NCI-H2107 (cell line): ENCODE measurements at regions not wholly inside any gene's neighbourhood (a gene's known extent, or its start where the extent isn't known, plus 50 kb on each side); places are given as distances from the start of the nearest gene placed in this dataset.

Experiments
- DNase-seq: peaks from one replicate; lab custom pipeline; 2025; lab: John Stamatoyannopoulos, UW

DNA sequence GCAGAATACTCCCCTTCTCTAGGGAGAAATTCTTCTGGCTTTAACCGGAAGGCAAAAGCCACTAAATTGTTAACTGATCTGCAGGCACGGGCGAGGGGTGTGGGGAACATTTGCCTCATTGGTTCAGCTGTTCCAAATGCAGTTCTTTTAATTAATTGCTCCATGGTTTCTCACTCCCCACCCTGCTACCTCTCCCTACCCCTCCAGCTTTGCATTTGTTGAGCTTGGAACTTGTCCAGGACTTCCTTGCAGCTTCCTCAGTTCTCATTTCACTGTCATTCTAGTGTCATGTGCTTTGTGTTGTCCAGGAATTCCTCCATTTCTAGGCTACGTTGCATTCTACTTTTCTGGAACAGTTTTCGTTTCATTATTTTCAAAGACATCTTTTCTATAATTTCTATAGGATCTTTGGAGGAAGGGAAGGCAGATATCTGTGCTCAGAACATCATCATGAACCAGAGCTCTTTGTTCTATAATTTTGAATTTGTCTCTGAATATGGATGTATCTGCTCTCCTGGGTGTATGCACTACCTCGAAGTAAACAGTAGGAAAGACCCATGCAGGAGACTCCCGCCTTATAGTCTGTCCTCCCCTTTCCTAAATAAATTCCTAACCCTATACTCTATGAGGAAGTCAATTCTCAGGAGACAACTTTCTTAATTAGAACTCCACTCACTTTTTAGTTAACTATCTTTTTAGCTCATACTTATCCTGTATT, 132.4 kb upstream of the LMO4 start:
- no peak for DNase-seq

DNA sequence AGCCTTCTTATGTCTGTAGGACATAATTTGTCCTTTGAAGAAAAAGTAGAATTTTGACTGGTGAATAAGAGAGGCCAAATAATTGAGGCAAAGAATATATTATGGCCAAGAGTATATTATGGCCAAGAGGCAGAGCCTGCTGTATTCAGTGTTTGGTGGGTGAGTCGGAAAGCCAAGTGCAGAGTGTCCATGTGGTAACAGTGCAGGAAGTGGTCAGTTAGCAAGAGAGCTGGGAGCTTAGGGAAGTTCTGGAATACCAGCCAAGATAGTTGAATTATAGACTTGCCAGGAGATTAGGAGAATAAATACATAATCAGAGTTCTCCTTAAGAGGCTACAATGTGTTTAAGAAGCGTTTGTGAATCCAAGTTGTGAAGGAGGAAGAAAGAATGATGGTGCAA, 131.5 kb upstream of the LMO4 start:
- no peak for DNase-seq

DNA sequence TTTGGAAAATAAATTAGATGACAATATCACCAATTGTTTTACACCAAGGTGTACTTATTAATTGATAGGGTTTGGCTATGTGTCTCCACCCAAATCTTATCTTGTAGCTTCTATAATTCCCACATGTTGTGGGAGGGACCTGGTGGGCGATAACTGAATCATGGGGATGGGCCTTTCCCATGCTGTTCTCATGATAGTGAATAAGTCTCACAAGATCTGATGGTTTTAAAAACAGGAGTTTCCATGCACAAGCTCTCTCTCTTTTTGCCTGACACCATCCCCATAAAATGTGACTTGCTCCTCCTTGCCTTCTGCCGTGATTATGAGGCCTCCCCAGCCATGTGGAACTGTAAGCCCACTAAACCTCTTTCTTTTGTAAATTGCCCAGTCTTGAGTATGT, 131.0 kb upstream of the LMO4 start:
- DNase-seq, result no peak

DNA sequence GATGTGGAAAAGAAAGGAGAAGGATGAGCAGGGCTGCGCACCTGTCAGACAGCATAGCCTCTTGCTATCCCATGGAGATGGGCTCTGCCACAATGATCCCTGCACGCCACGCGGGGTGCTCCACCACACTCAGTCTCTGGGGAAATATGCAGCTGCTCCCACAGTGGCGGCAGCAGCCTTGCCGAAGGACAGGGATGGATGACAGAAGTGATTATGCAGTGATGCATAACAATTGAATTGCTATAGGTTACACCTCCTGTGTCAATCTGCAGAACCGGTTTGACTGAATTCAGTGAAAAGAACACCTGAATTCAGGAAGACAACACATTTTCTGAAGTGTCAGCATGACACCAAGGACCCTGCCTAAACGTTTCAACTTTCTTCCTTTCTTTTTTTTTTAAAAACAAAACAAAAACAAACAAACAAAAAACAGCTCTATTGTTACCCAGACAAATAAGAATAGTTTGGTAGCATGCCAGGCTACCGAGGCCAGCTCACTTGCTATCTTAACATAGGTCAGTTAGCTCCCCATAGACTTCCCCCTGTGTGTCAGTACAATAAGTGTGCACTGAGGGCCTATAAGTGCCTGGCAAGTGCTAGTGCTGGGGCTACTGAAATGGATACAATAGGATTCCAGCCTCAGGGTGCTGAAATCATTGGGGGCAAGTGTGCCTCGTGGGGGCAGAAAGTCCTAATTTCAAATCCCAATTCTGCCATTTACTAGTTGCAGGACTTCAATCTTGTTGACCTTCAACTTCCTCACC, 127.6 kb upstream of the LMO4 start:
- DNase-seq, result peak; percentile 56

DNA sequence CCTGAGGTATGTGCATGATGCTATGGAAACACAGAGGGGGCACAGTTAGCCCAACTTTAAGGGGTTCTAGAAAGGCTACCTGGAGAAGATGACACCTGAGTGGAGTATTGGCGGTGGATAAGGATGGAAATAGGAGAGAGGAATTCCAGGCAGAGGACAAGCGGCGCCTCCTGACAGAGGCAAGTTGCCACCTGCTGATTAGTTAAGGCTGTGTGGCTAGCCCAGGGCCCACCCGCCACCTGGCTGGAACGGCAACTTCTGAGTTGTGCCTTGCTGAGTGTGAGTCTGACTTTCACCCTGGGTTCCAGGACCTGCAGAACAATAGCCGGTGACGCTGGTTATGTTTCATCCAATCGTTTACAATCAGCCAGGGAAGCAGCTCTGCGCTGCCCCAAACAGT, 126.9 kb upstream of the LMO4 start:
- no peak for DNase-seq

DNA sequence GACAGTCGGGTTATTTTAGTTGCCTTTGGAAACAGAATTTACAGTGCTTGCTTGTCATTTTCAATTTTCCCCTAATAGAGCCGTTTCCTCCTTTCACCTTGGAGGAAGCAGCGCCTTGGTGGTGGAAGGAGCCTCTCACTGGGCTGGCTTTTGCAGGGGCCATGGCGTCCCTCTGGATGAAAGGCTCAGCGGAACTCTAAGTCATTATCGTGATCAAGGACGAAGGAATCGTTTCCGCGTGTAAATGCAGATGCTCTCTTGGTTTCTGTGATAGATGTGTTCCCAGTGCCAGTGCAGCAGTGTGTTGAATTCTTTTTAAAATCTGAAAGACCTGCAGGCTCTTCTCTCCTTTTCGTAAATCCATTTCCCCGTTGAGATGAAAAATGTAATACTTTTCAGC, 126.2 kb upstream of the LMO4 start:
- DNase-seq, result no peak

DNA sequence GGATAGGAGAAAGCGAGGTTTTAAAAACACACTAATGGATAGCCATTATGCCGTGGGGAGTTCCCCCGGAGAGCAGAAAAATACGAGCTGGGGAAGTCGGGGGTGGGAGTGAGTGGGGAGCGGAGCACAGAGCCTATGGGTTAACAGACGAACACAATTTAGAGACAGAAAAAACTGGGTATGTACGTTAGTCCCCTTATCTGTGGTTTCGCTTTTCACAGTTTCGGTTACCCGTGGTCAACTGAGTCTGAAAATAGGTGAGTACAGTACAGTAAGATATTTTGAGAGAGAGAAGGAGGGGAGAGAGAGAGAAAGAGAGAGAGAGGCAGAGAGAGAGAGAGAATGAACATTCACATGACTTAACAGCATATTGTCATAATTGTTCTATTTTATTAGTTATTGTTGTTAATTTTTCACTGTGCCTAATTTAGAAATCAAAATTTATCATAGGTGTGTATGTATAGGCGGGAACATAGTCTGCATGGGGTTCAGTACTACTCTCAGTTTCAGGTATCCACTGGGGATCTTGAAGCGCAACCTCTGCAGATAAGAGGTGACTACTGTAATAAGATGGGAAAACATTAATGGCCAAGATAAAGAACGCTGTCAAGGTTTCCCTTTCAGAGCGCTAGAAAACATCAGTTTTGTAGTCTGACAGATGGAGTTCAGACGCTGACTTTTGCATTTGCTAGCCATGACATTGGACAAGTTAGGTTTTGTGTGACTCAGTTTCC, 125.6 kb upstream of the LMO4 start:
- DNase-seq, result no peak

DNA sequence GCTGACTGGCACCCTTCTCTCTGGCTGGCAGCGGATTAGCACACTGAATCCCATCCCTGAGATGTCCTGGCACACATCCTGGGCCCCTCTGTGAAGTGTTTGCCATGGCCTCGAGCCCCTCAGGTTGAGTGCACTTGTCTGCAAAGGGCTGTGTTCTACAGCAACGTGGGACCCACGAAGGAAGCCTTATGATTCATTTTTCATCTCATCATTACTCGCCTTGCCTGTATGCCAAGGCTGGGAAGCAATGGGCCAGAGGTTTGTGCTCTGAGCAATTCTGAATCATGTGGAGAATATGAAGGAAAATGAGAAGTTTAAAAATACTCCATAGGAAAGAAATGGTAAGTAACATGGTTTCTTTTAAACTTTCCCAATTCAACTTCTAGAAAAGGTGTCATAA, 124.8 kb upstream of the LMO4 start:
- DNase-seq, result no peak

DNA sequence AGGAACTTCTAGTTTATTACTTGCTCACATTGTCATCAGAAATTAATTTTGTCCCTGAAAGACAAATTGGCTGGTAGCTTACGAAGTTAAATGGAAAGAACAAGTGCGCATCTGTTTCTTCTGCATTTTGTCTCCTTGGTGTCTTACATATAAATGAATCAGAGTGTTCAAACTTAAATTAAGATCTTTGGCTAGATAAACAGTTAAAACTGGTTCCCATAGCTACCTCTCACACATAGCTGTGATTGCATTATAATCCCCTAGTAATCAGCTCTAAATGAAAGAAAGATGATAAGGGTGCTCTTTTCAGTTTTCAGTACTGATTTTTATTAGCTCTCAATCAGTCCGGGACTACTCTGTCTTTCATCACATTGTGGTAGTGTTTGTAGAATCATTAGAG, 124.2 kb upstream of the LMO4 start:
- DNase-seq, result no peak

DNA sequence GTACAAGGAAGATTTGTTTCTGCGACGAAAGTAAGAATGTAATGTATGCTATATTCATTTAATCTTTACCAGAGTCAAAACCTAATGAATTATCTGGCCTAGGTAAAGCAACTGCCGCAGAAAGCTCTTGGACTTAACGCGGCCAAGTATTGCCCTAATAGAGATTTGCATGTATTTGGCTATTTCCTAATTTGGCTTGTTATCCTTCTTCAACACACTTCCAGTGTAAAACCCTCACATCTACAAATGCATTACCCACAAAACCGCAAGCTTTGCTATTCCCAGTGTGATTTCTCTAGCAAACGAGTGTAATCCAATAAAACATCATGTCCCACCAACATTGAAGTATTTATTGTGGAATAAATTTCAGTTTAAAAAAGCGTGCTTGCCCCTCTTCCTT, 123.8 kb upstream of the LMO4 start:
- no peak for DNase-seq

DNA sequence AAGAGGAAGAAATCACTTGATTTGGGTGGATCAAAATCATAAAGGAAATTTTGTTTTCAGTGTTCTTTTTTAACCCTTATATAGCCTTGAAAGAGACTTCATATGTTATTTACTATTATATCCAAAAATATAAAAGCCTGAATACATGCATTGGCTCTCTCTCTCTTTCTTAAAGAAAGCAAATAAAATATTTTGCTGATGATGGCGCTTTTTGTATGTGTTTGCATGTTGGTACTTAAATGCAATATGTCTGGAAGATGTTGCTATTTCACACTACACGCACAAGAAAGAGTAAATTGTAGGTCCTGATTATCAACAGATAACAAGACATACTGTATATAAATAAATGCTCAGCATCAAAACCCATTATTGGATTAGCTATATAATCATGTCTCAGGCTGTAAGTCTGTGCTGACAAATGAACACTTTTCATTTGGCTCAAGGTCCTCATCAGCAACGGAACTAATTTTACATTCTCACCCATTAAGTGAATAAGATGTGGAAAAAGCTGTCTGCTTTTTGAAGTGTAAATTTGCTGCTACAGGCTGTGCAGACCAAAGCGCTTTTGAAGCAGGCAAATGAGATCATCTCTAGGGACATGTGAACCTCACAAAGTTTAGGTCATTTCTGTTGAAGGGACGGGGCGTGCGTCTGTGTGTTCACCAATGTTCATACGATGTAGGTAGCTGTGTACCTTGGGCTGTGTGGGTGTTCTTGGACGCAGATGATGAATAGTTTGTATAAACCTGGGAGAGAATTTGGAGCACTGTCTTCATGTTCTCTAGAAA, 122.4 kb upstream of the LMO4 start:
- DNase-seq, result no peak

DNA sequence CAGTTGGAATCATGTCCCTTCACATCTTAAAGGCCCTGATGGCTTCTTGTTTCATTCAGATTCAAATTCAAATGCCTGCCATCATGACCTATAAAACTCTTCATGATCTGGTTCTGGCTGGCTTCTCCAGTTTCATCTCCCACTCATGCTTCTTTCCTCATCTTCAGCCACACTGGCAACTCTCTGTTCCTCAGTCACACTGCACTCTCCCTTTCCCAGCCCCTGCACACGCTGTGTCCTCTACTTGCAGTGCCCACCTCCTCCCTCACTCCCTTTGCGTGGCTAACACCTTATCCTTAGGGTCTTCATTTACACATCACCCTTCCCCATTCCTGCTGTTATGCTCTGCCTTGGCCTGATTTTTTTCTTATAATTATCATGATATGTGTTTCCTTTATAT, 120.6 kb upstream of the LMO4 start:
- DNase-seq, result no peak

DNA sequence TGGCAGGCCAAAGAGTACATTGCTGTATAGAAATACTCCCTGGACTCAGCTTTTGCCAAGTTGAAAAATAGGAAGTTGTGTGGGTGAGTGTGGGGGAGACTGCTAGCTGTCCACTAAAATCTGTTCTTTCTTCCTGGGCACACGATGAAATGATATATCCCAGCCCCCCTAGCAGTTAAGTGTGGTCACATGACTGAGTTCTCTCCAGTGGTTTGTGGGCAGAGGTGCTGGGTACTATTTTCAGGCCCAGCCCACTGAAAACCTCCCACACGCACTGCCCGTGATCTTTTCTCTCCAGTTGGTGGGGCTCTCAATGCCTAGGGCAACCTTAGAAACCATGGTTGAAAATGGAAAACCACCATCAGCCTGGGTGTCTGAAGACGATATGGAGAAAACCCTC, 119.7 kb upstream of the LMO4 start:
- no peak for DNase-seq

DNA sequence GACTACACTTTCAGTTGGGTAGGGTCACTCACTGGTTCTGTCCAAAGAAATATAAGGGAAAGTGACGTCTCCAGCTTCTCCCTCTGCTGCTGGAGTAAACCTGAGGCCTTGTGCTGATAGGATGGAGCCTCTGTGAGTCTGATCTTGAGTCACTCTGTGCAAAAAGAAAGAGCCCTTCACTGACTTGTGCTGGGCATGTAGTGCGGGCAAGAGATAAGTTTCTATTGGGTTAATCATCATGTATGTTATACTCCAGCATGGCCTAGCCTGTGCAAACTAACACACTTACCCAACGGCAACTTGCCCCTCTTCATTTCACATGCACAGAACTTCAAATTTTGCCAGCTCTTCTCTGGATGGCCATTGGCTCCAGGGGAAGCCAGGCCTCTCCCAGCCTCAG, 118.5 kb upstream of the LMO4 start:
- no peak for DNase-seq

DNA sequence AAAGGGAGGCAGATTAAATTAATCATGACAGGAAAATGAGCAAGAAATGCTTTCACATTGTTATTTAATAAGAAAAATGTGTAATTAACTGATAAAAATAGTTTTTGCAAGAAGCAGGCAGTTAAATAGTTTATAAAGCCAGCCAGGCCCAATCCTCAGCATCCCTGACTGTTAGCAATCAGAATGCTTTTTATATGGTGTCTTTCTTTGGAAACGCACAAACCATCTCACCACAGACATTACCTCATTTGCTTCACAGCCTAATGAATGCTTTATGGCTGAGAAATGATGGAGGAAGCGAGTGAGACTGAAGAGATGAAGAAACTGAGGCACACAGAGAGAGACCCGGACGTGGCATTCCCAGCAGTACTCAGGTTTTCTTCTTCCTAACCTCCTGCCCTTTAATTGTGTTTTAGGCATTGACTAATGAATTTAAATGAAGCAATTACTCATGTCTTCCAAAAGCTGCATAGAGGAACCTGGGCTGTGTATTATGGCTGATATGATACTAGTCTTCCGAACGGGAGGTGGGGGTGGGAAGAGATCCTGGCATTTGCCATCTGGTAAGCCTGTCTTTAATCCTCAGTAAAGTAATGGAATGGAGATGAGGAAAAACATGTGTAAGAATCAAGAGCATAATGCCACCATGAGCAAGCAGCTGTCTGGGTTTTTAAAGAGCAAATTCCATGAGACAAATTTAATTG, 116.1 kb upstream of the LMO4 start:
- no peak for DNase-seq

DNA sequence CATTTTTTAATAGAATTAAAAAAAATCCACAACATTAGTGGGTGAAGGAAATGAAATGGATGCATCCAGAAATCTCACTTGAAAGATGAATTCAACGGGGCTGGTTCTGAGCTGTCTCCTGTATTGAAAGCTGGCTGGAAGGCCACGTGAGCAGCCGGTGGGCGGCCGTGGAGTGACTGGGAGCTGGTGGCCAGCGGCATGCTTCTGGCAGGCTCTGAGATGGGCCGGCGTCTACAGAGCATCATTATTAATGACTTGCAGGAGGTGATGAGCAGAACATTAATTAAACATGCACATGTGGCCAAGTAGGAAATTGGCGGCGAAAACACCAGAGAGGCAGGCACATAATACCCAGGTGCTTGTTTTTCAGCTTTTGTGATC, 115.6 kb upstream of the LMO4 start:
- no peak for DNase-seq

DNA sequence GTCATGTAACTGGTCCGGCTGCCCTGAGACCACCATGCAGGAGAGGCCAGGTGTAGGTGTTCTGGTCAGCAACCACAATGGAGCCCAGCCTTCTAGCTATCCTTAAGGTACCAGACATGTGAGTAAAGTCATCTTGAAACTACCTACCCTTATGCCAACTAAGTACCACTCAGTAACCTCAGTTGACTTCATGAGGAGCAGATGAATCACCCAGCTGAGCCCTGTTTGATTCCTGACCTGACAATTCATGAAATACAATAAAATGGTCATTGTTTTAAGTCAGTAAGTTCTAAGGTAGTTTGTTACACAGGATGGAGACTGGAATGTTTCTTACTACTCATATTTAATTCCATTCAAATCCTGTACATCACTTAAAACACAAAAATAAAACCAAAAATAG, 113.1 kb upstream of the LMO4 start:
- no peak for DNase-seq

DNA sequence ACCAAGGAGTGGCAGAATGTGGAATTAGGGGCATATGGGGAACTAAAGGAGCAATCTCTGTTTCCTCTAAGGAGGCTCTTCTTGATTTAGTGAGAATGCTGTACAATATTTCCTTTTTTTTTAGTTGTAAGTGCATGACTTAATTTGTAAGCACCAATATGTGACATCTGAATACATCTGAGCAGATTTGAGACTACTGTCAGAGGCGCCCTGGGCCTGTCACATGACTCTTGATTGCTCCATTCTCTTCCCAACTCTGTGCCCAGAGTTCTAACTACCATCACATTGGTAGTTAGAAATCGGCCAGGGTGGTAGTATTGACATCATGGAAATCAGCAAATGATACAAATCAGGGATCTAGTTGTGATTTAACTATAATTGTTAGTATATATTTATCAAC, 110.1 kb upstream of the LMO4 start:
- DNase-seq, result no peak

DNA sequence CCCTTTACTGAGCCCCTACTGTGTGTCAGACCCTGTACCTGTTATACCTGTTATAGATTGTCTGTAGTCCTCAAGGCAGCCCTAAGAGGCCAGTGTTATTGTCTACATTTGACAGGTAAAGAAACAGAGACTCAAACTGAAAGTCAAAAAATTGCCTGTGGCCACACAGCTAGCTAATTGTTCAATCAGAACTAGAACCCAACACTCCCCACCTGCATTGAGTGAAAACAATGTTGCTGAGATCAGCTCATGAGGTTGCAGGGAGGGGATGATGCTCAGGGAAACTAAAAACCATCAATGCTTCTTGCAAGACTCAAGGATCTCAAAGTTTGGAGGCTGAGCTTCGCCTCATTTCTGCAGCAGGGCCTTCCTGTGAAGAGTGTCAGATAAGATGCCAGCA, 109.5 kb upstream of the LMO4 start:
- no peak for DNase-seq

DNA sequence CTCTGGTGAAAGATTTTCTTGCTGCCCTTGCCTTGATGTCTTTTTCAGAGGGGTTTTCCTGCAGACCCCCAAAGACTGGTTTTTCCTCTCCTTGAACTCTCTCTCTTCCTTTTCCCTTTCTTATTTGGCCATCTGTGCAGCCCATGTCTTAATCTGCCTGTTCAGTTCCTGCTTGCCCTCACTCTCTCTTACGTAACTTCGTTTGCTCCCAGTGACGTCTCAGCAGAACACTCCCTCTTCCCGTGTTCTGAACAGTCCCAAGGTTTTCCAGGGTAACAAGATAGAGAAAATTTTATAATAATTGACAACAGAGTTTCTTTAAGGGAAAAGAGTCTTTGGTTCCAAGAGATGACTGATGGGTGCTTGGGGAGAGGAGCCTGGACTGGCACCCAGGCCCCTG, 109.1 kb upstream of the LMO4 start:
- DNase-seq, result no peak

DNA sequence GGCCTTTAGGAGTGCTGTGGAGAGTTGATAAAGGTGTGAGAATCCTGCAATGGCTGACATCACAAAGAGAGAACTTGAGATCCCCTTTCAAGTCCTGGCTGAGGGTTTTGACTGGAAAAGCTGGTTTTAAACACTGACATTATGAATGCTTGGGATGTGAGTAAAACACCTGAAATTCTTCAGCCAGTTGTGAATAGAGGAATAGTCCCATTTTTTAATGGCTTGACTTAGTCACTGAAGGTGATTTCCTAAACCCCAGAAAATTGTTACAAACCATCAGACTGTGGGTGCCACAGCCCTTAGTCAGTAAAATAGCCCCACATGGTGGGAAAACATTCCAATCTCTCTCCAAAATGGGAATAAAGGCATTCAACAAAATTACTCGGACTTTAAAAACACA, 107.7 kb upstream of the LMO4 start:
- no peak for DNase-seq

DNA sequence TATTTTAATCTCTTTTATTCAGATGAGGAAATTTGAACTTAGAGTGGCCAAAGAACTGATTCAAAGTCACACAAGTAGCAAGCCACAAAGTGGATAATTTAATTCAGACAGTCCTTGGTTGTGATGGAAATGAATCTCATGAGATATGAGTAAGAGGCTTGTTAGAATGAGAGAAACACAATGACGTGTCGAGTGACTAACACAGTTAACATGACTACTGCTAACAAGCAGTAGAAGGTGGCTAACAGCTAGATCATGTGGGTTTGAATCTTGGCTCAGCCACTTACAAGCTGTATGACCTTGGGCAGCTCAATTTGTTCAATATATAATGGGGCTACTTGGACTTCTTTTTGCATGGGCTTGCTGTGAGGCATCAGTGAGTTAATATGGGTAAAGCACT, 104.5 kb upstream of the LMO4 start:
- DNase-seq, result no peak
